ENCODE measurements at regions not wholly inside any gene's neighbourhood (a gene's known extent, or its start where the extent isn't known, plus 50 kb on each side); places are given as distances from the start of the nearest gene placed in this dataset.
"Not testable (repeated sequence)": the region's sequence is repeated elsewhere in the genome, so short reads cannot be mapped to it uniquely, and the experiment has no call there.

- not testable (repeated sequence) for DNase-seq
Measured at GRCh38 chr1:66424530-66424929, 109.4 kb upstream of the SGIP1 start.

GRCh38 chr1:66426239-66426853 is 107.6 kb upstream of the SGIP1 start:
- DNase-seq = no peak

GRCh38 chr1:66430815-66431214 is 103.1 kb upstream of the SGIP1 start:
- not testable (repeated sequence) for DNase-seq

GRCh38 chr1:66431999-66432398 is 102.0 kb upstream of the SGIP1 start:
- no peak for DNase-seq

- no peak for DNase-seq
Measured at GRCh38 chr1:66433611-66434010, 100.3 kb upstream of the SGIP1 start.

- DNase-seq = peak; percentile 52
Measured at GRCh38 chr1:66434096-66434495, 99.9 kb upstream of the SGIP1 start.

GRCh38 chr1:66435541-66435940 is 98.4 kb upstream of the SGIP1 start:
- no peak for DNase-seq

GRCh38 chr1:66436378-66437135 is 97.4 kb upstream of the SGIP1 start:
- DNase-seq = peak; percentile 68

- no peak for DNase-seq
Measured at GRCh38 chr1:66437136-66437401, 96.9 kb upstream of the SGIP1 start.

GRCh38 chr1:66438062-66438461 is 95.9 kb upstream of the SGIP1 start:
- DNase-seq = peak; percentile 23

- DNase-seq = peak; percentile 11
Measured at GRCh38 chr1:66438501-66438900, 95.5 kb upstream of the SGIP1 start.

GRCh38 chr1:66439031-66439740 is 94.8 kb upstream of the SGIP1 start:
- peak; percentile 21 for DNase-seq

- DNase-seq = no peak
Measured at GRCh38 chr1:66443793-66444192, 90.2 kb upstream of the SGIP1 start.

- DNase-seq = no peak
Measured at GRCh38 chr1:66444438-66445265, 89.3 kb upstream of the SGIP1 start.

- DNase-seq = no peak
Measured at GRCh38 chr1:66445492-66446181, 88.3 kb upstream of the SGIP1 start.

GRCh38 chr1:66446261-66447001 is 87.5 kb upstream of the SGIP1 start:
- DNase-seq = peak; percentile 64

- DNase-seq = peak; percentile 25
Measured at GRCh38 chr1:66450043-66450514, 83.9 kb upstream of the SGIP1 start.

- DNase-seq = no peak
Measured at GRCh38 chr1:66450847-66451246, 83.1 kb upstream of the SGIP1 start.

GRCh38 chr1:66452162-66452561 is 81.8 kb upstream of the SGIP1 start:
- no peak for DNase-seq

GRCh38 chr1:66452982-66453381 is 81.0 kb upstream of the SGIP1 start:
- DNase-seq = no peak

- DNase-seq = no peak
Measured at GRCh38 chr1:66455446-66455845, 78.5 kb upstream of the SGIP1 start.

- DNase-seq = no peak
Measured at GRCh38 chr1:66460776-66461175, 73.2 kb upstream of the SGIP1 start.

All from fibroblast of skin of back (primary cell).